IMR-90 (cell line): ENCODE measurements at regions not wholly inside any gene's neighbourhood (a gene's known extent, or its start where the extent isn't known, plus 50 kb on each side); places are given as distances from the start of the nearest gene placed in this dataset.

Source experiments
- ATAC-seq: fragments of 200-7000 bp; cut with Tn5 transposase; 2 replicates; pipeline ENCODE4 v1.9.1; 2020; ENCODE audit warnings: low read depth, mild to moderate bottlenecking, moderate library complexity
- BruUV-seq: library from RNA; stranded (reverse); fragments of 400-500 nt; replicated peaks from 2 replicates; lab custom pipeline; 2021; lab: Mats Ljungman, UMichigan
- CTCF ChIA-PET: fragments of 300-600 bp; formaldehyde crosslinking; extraction: SDS; loops from one replicate; lab custom pipeline; 2021; ENCODE audit warnings: antibody characterized with exemption; lab: Yijun Ruan, JAX
- POLR2A ChIA-PET: fragments of 300-600 bp; sonication (Branson Sonifier 250); formaldehyde crosslinking; loops from one replicate; lab custom pipeline; 2022; ENCODE audit warnings: antibody characterized with exemption; ENCODE audit not compliant: unreplicated experiment; lab: Charles Lee
- DNase-seq: peaks from one replicate; pipeline ENCODE4 v3.0.0; 2013
- H2AFZ ChIP-seq: replicated peaks from 2 replicates; pipeline ENCODE3; 2013; ENCODE audit warnings: low read length, mild to moderate bottlenecking; ENCODE audit not compliant: poor library complexity
- H2AK5ac ChIP-seq: 2 replicates; pipeline ENCODE4 v1.6.1; 2013; ENCODE audit warnings: low read depth, low read length, inconsistent platforms
- H2AK9ac ChIP-seq: replicated peaks from 2 replicates; pipeline ENCODE3; 2013; ENCODE audit warnings: mild to moderate bottlenecking, low read depth, low read length, moderate library complexity; ENCODE audit not compliant: poor library complexity
- H2BK120ac ChIP-seq: 2 replicates; pipeline ENCODE4 v1.6.1; 2013; ENCODE audit warnings: low read depth, low read length, inconsistent platforms
- H2BK15ac ChIP-seq: 3 replicates; pipeline ENCODE4 v1.6.1; 2013; ENCODE audit warnings: low read depth, low read length, inconsistent platforms
- H2BK20ac ChIP-seq: 2 replicates; pipeline ENCODE4 v1.6.1; 2013; ENCODE audit warnings: low read depth, mild to moderate bottlenecking, inconsistent platforms, low read length, moderate library complexity
- H2BK5ac ChIP-seq: 2 replicates; pipeline ENCODE4 v1.6.1; 2013; ENCODE audit warnings: mild to moderate bottlenecking, low read depth, low read length, inconsistent platforms; ENCODE audit not compliant: poor library complexity, severe bottlenecking
- H3K14ac ChIP-seq: replicated peaks from 2 replicates; pipeline ENCODE4 v1.6.1; 2013; ENCODE audit warnings: low read depth, low read length, inconsistent platforms
- H3K18ac ChIP-seq: 2 replicates; pipeline ENCODE4 v1.6.1; 2013; ENCODE audit warnings: low read depth, low read length, control low read depth
- H3K23ac ChIP-seq: 2 replicates; pipeline ENCODE4 v1.6.1; 2013; ENCODE audit warnings: low read depth, low read length, inconsistent platforms
- H3K27ac ChIP-seq: 2 replicates; pipeline ENCODE4 v1.5.1; 2013; ENCODE audit warnings: mild to moderate bottlenecking, control low read depth, low read length; ENCODE audit not compliant: insufficient read depth
- H3K27me3 ChIP-seq: 2 replicates; pipeline ENCODE4 v1.6.1; 2013; ENCODE audit warnings: low read length; ENCODE audit not compliant: control insufficient read depth, insufficient read depth
- H3K36me3 ChIP-seq: 2 replicates; pipeline ENCODE4 v1.6.1; 2013; ENCODE audit warnings: low read length, mixed read lengths; ENCODE audit not compliant: control insufficient read depth, insufficient read depth
- H3K4ac ChIP-seq: 2 replicates; pipeline ENCODE4 v1.6.1; 2013; ENCODE audit warnings: low read depth, low read length, inconsistent platforms
- H3K4me1 ChIP-seq: 2 replicates; pipeline ENCODE4 v1.6.1; 2013; ENCODE audit warnings: low read length, mixed read lengths; ENCODE audit not compliant: control insufficient read depth, insufficient read depth
- H3K4me2 ChIP-seq: 2 replicates; pipeline ENCODE4 v1.6.1; 2013; ENCODE audit warnings: low read depth, mild to moderate bottlenecking, control low read depth, low read length, moderate library complexity
- H3K4me3 ChIP-seq: 2 replicates; pipeline ENCODE4 v1.5.1; 2013; ENCODE audit warnings: low read depth, mild to moderate bottlenecking, control low read depth, low read length, moderate library complexity; ENCODE audit not compliant: insufficient read depth
- H3K56ac ChIP-seq: 2 replicates; pipeline ENCODE4 v1.6.1; 2013; ENCODE audit warnings: low read length, inconsistent platforms; ENCODE audit not compliant: insufficient read depth; ENCODE audit errors: extremely low read depth
- H3K79me1 ChIP-seq, 2 experiments: 2 replicates each; pipeline ENCODE4 v1.6.1; 2013; ENCODE audit warnings: low read length in 2 of 2, inconsistent platforms in 1 of 2, low read depth in 1 of 2
- H3K9ac ChIP-seq: 2 replicates; pipeline ENCODE4 v1.6.1; 2013; ENCODE audit warnings: low read depth, low read length, control low read depth
- H3K9me1 ChIP-seq: 2 replicates; pipeline ENCODE4 v1.6.1; 2013; ENCODE audit warnings: low read length, inconsistent platforms; ENCODE audit not compliant: insufficient read depth
- H3K9me3 ChIP-seq: 2 replicates; pipeline ENCODE4 v1.6.1; 2013; ENCODE audit warnings: low read length; ENCODE audit not compliant: control insufficient read depth, insufficient read depth
- H4K20me1 ChIP-seq: 2 replicates; pipeline ENCODE4 v1.6.1; 2013; ENCODE audit warnings: low read length, inconsistent platforms; ENCODE audit not compliant: insufficient read depth
- H4K5ac ChIP-seq: 2 replicates; pipeline ENCODE4 v1.6.1; 2013; ENCODE audit warnings: mild to moderate bottlenecking, low read depth, low read length, control low read depth
- H4K8ac ChIP-seq, 2 experiments: 2 replicates each; pipeline ENCODE4 v1.6.1; 2013; ENCODE audit warnings: low read depth in 2 of 2, low read length in 2 of 2, control low read depth in 1 of 2, inconsistent platforms in 1 of 2
- H4K91ac ChIP-seq: 2 replicates; pipeline ENCODE4 v1.6.1; 2013; ENCODE audit warnings: low read depth, low read length, inconsistent platforms; ENCODE audit not compliant: insufficient read depth
- BHLHE40 ChIP-seq: fragments of 150-350 bp; IDR thresholded peaks from 2 replicates; pipeline ENCODE4 v1.6.1; 2016; ENCODE audit warnings: mild to moderate bottlenecking, low read depth, low read length
- CHD1 ChIP-seq: IDR thresholded peaks from 2 replicates; pipeline ENCODE4 v1.6.1; 2012; ENCODE audit warnings: low read depth, low read length, improper control_type of control experiment
- CTCF ChIP-seq: conservative IDR thresholded peaks from 2 replicates; pipeline ENCODE4 v1.5.1; 2012; ENCODE audit warnings: mild to moderate bottlenecking, low read depth, low read length, improper control_type of control experiment
- FOS ChIP-seq: fragments of 150-350 bp; IDR thresholded peaks from 2 replicates; pipeline ENCODE4 v1.6.1; 2016; ENCODE audit warnings: low read depth, low read length
- MAFK ChIP-seq: IDR thresholded peaks from 2 replicates; pipeline ENCODE4 v1.6.1; 2012; ENCODE audit warnings: low read depth, low read length, improper control_type of control experiment
- MAZ ChIP-seq: IDR thresholded peaks from 2 replicates; pipeline ENCODE4 v1.6.1; 2012; ENCODE audit warnings: low read depth, mild to moderate bottlenecking, low read length, improper control_type of control experiment, moderate library complexity, borderline replicate concordance
- MXI1 ChIP-seq: IDR thresholded peaks from 2 replicates; pipeline ENCODE4 v1.6.1; 2012; ENCODE audit warnings: low read depth, mild to moderate bottlenecking, low read length, moderate library complexity, borderline replicate concordance
- NFE2L2 ChIP-seq: fragments of 150-350 bp; IDR thresholded peaks from 2 replicates; pipeline ENCODE4 v1.6.1; 2016; ENCODE audit warnings: low read depth, mild to moderate bottlenecking, low read length
- POLR2A ChIP-seq: IDR thresholded peaks from 2 replicates; pipeline ENCODE4 v1.6.1; 2012; ENCODE audit warnings: mild to moderate bottlenecking, low read depth, low read length
- RAD21 ChIP-seq: IDR thresholded peaks from 2 replicates; pipeline ENCODE4 v1.6.1; 2012; ENCODE audit warnings: low read length, improper control_type of control experiment
- RCOR1 ChIP-seq: IDR thresholded peaks from 2 replicates; pipeline ENCODE4 v1.6.1; 2012; ENCODE audit warnings: mild to moderate bottlenecking, low read length, improper control_type of control experiment; ENCODE audit not compliant: insufficient replicate concordance
- RFX5 ChIP-seq: IDR thresholded peaks from 2 replicates; pipeline ENCODE4 v1.8.0; 2012; ENCODE audit warnings: low read depth, mild to moderate bottlenecking, low read length, moderate library complexity
- SMC3 ChIP-seq: fragments of 150-350 bp; IDR thresholded peaks from 2 replicates; pipeline ENCODE4 v1.6.1; 2016; ENCODE audit warnings: low read depth, mild to moderate bottlenecking, antibody characterized with exemption, low read length, moderate library complexity
- USF2 ChIP-seq: fragments of 150-350 bp; IDR thresholded peaks from 2 replicates; pipeline ENCODE4 v1.6.1; 2017; ENCODE audit warnings: mild to moderate bottlenecking, antibody characterized with exemption, low read length, low read depth
- WGBS, 2 experiments: methylation state at CpG; one replicate each; pipeline versions ENCODE4 v1.1.5 to v1.1.7; 2013; ENCODE audit warnings: missing lambda C conversion rate in 2 of 2; ENCODE audit not compliant: insufficient read length in 1 of 2; ENCODE audit errors: extremely low coverage in 2 of 2; 5-methylcytosine and 5-hydroxymethylcytosine counted together
- dilution Hi-C: fragments of 300-500 bp; cut with HindIII; formaldehyde crosslinking; loops from one replicate; pipeline ENCODE4 v1.14.3; 2018; ENCODE audit warnings: low sequenced_read_pairs; ENCODE audit not compliant: unreplicated experiment
- in situ Hi-C: fragments of 300-500 bp; cut with MboI; formaldehyde crosslinking; loops from 3 replicates; pipeline ENCODE4 v1.14.3; 2019; ENCODE audit warnings: low sequenced_read_pairs, inconsistent platforms, mixed read lengths
- intact Hi-C: fragments of 100-400 bp; cut with micrococcal nuclease; formaldehyde crosslinking; loops from 2 replicates; pipeline ENCODE4 v1.10.0; 2022
- TF ChIP-seq, protein P1 (sequence below): fragments of 150-350 bp; IDR thresholded peaks from 2 replicates; pipeline ENCODE4 v1.6.1; 2016; ENCODE audit warnings: low read depth, mild to moderate bottlenecking, low read length, moderate library complexity, borderline replicate concordance

DNA sequence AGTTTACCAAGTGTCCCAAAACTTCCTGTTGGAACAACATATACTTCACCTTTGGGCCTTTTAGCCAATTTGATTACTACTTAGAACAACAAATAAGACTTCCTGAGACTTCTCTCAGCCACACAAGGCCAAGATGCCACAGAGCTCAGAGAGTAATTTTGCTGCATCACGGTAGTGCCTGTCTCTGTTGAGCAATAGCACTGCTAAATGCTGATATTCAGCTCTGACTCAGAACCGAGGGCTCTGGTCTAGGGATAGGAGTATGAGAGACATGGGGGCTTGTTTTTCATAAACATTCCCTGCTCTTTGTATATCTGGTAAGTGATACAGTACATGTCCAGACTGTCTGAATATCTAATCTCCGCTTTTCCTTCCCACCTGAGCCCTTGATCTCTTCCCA lies 260.4 kb upstream of the ARHGAP20 start:
- H3K9me1 ChIP-seq, result no peaks in the 10 kb centered on the region; the same call in 1 of the 2 replicates
- ChIA-PET POLR2A (interaction anchor here (1.0 kb wide), 2 partner anchors 10 to 12 kb away, joined by 3 read pairs; no protein-coding TSS in a partner anchor), CTCF (interaction anchor here (0.5 to 0.9 kb wide), 4 partner anchors 12 to 48 kb away, joined by 3 read pairs; no protein-coding TSS in a partner anchor)
- peak overlapping the region; percentile 61 for H4K91ac ChIP-seq
- no TSS peak for BruUV-seq
- H3K4ac ChIP-seq, result peak overlapping the region; percentile 47
- dilution Hi-C loops (no loop called here), intact Hi-C loops (loop anchor here (5.0 kb wide), 1 partner anchor 260 kb away; the partner anchor contains the start of gene ARHGAP20), in situ Hi-C loops (no loop called here)
- H2AK9ac ChIP-seq, result no peak overlapping the region
- peak overlapping the region; percentile 35 for H2AFZ ChIP-seq
- no peak overlapping the region for H3K4me3 ChIP-seq
- H3K4me1 ChIP-seq, result peaks cover 9% of the 10 kb centered on the region
- H2BK20ac ChIP-seq, result peak overlapping the region; percentile 82
- no CpG with 5 or more reads among the region's 3 CpGs for WGBS, 2 experiments
- peak overlapping the region; percentile 74 for H2BK120ac ChIP-seq
- peak overlapping the region; percentile 70; the same call in 1 of the 2 replicates for H3K18ac ChIP-seq
- peak; percentile 95 for ATAC-seq
- no peaks in the 10 kb centered on the region for H3K27me3 ChIP-seq
- H3K4me2 ChIP-seq, result peak overlapping the region; percentile 49; the same call in 1 of the 2 replicates
- H3K36me3 ChIP-seq, result no peaks in the 10 kb centered on the region
- H4K20me1 ChIP-seq, result no peaks in the 10 kb centered on the region
- H3K56ac ChIP-seq, result no peak overlapping the region; the same call in 1 of the 2 replicates
- peak overlapping the region; percentile 68; the same call in 1 of the 2 replicates for H3K23ac ChIP-seq
- no peak overlapping the region; the same call in 1 of the 2 replicates for H3K9ac ChIP-seq
- H3K79me1 ChIP-seq, result no peaks in the 10 kb centered on the region
- no peaks in the 10 kb centered on the region for H3K9me3 ChIP-seq
- peak overlapping the region; percentile 46; the same call in 1 of the 2 replicates for H3K14ac ChIP-seq
- H4K5ac ChIP-seq, result peak overlapping the region; percentile 65; the same call in 1 of the 2 replicates
- DNase-seq, result peak; percentile 94
- no peak overlapping the region for H2AK5ac ChIP-seq
- peak overlapping the region; percentile 73; the same call in 1 of the 2 replicates for H3K27ac ChIP-seq
- H2BK5ac ChIP-seq, result peak overlapping the region; percentile 94
- peak overlapping the region; percentile 54 to 74 for H4K8ac ChIP-seq
- peak overlapping the region; percentile 58 for H2BK15ac ChIP-seq
- peak; percentile 15; the same call in 1 of the 2 replicates for TF ChIP-seq RAD21
- TF ChIP-seq, protein P1, sequence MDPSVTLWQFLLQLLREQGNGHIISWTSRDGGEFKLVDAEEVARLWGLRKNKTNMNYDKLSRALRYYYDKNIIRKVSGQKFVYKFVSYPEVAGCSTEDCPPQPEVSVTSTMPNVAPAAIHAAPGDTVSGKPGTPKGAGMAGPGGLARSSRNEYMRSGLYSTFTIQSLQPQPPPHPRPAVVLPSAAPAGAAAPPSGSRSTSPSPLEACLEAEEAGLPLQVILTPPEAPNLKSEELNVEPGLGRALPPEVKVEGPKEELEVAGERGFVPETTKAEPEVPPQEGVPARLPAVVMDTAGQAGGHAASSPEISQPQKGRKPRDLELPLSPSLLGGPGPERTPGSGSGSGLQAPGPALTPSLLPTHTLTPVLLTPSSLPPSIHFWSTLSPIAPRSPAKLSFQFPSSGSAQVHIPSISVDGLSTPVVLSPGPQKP, result no peak
- TF ChIP-seq RCOR1, result peak; percentile 12
- peak; percentile 44; the same call in 1 of the 2 replicates for TF ChIP-seq BHLHE40
- TF ChIP-seq CHD1, result no peak
- TF ChIP-seq FOS, result peak; percentile 75
- peak; percentile 90 for TF ChIP-seq MAFK
- TF ChIP-seq NFE2L2, result peak; percentile 99
- TF ChIP-seq SMC3, result peak; percentile 6; the same call in 1 of the 2 replicates
- TF ChIP-seq MXI1, result no peak
- no peak for TF ChIP-seq RFX5
- no peak for TF ChIP-seq CTCF
- TF ChIP-seq MAZ, result 0 out of 2 replicates have a peak, but pooled peaks have one; percentile 29
- no peak for TF ChIP-seq USF2
- TF ChIP-seq POLR2A, result no peak
